Peyer's patch (tissue), 4 donors: ENCODE measurements at regions not wholly inside any gene's neighbourhood (a gene's known extent, or its start where the extent isn't known, plus 50 kb on each side); places are given as distances from the start of the nearest gene placed in this dataset.

Experiments used
- DNase-seq, 3 donors: peaks; one replicate each; pipeline ENCODE4 v3.0.0-alpha.2; 2017 to 2019
- H3K27ac ChIP-seq, 4 donors: fragments of 200-600 bp; sonication (generic); one replicate each; pipeline ENCODE4 v1.5.1; 2016 to 2019
- H3K27me3 ChIP-seq, 2 donors: fragments of 200-600 bp; sonication (generic); one replicate each; pipeline ENCODE4 v1.5.1; 2019
- H3K36me3 ChIP-seq, 3 donors: fragments of 200-600 bp; sonication (generic); one replicate each; pipeline ENCODE4 v1.5.1; 2016 to 2019
- H3K4me1 ChIP-seq, 4 donors: fragments of 200-600 bp; sonication (generic); one replicate each; pipeline ENCODE4 v1.5.1; 2016 to 2019
- H3K4me3 ChIP-seq, 4 donors: fragments of 200-600 bp; sonication (generic); 1 replicate in 3 of 4; 2 replicates in 1 of 4; pipeline ENCODE4 v1.5.1; 2016 to 2019; ENCODE audit warnings: mild to moderate bottlenecking in 1 of 4
- H3K9me3 ChIP-seq, 4 donors: fragments of 200-600 bp; sonication (generic); one replicate each; pipeline ENCODE4 v1.5.1; 2016 to 2019; ENCODE audit warnings: mild to moderate bottlenecking in 1 of 4
- CTCF ChIP-seq, 6 experiments: fragments of 450-650 bp in 4 of 6; fragments of 200-600 bp in 2 of 6; sonication (generic) in 1 of 6; IDR thresholded peaks; one replicate each; pipeline ENCODE4 v1.5.1; 2017 to 2019; ENCODE audit warnings: antibody characterized with exemption in 6 of 6, mild to moderate bottlenecking in 3 of 6, moderate library complexity in 1 of 6
- POLR2A ChIP-seq, 2 donors: fragments of 450-650 bp; IDR thresholded peaks; one replicate each; pipeline ENCODE4 v1.5.1; 2017; ENCODE audit warnings: antibody characterized with exemption in 2 of 2, mild to moderate bottlenecking in 2 of 2, moderate library complexity in 2 of 2

- DNase-seq: no peak
- Histone ChIP-seq H3K36me3 (no peaks in the 10 kb centered on the region), H3K27ac (no peak overlapping the region), H3K27me3 (no peaks in the 10 kb centered on the region), H3K4me1 (no peaks in the 10 kb centered on the region), H3K9me3 (no peaks in the 10 kb centered on the region), H3K4me3 (no peak overlapping the region)
- no peak for TF ChIP-seq POLR2A (IDR thresholded peaks at IDR 0.05)
Observed at GRCh38 chr3:148307443-148307843, 390.3 kb upstream of the AGTR1 start.

- no peak overlapping the region for H3K4me3 ChIP-seq
- no peaks in the 10 kb centered on the region for H3K36me3 ChIP-seq
- TF ChIP-seq POLR2A (IDR thresholded peaks at IDR 0.05) (no peak), CTCF (IDR thresholded peaks at IDR 0.05) (peak in 4 of 6 experiments; percentile 23 to 30 (median 27))
- no peak for DNase-seq
- no peaks in the 10 kb centered on the region for H3K9me3 ChIP-seq
- H3K27ac ChIP-seq: no peak overlapping the region
- no peaks in the 10 kb centered on the region for H3K4me1 ChIP-seq
- no peaks in the 10 kb centered on the region for H3K27me3 ChIP-seq
Observed at GRCh38 chr3:148309390-148310035, 388.2 kb upstream of the AGTR1 start.

- TF ChIP-seq POLR2A (IDR thresholded peaks at IDR 0.05): no peak
- no peak for TF ChIP-seq CTCF (IDR thresholded peaks at IDR 0.05)
- Histone ChIP-seq H3K4me3 (no peak overlapping the region), H3K9me3 (no peaks in the 10 kb centered on the region), H3K27me3 (no peaks in the 10 kb centered on the region), H3K27ac (no peak overlapping the region), H3K4me1 (no peaks in the 10 kb centered on the region), H3K36me3 (no peaks in the 10 kb centered on the region)
- no peak for DNase-seq
Observed at GRCh38 chr3:148315756-148316155, 381.9 kb upstream of the AGTR1 start.

GRCh38 chr3:148318240-148318639 lies 379.5 kb upstream of the AGTR1 start:
- no peak overlapping the region for H3K27ac ChIP-seq
- TF ChIP-seq CTCF (IDR thresholded peaks at IDR 0.05): no peak
- TF ChIP-seq POLR2A (IDR thresholded peaks at IDR 0.05): no peak
- H3K36me3 ChIP-seq: no peaks in the 10 kb centered on the region
- H3K27me3 ChIP-seq: no peaks in the 10 kb centered on the region
- H3K9me3 ChIP-seq: no peaks in the 10 kb centered on the region
- no peak for DNase-seq
- no peaks in the 10 kb centered on the region for H3K4me1 ChIP-seq
- H3K4me3 ChIP-seq: no peak overlapping the region

GRCh38 chr3:148319161-148319915 lies 378.4 kb upstream of the AGTR1 start:
- no peaks in the 10 kb centered on the region for H3K4me1 ChIP-seq
- TF ChIP-seq CTCF (IDR thresholded peaks at IDR 0.05) (no peak), POLR2A (IDR thresholded peaks at IDR 0.05) (no peak)
- no peaks in the 10 kb centered on the region for H3K36me3 ChIP-seq
- H3K27me3 ChIP-seq: no peaks in the 10 kb centered on the region
- no peak overlapping the region for H3K27ac ChIP-seq
- H3K4me3 ChIP-seq: no peak overlapping the region
- no peak for DNase-seq
- no peaks in the 10 kb centered on the region for H3K9me3 ChIP-seq

- TF ChIP-seq CTCF (IDR thresholded peaks at IDR 0.05) (no peak), POLR2A (IDR thresholded peaks at IDR 0.05) (no peak)
Observed at GRCh38 chr3:148319960-148320359, 377.7 kb upstream of the AGTR1 start.

More at GRCh38 chr3:148319960-148320359, 377.7 kb upstream of the AGTR1 start:
- Histone ChIP-seq H3K27ac (no peak overlapping the region), H3K9me3 (no peaks in the 10 kb centered on the region), H3K36me3 (no peaks in the 10 kb centered on the region), H3K4me3 (no peak overlapping the region), H3K4me1 (no peaks in the 10 kb centered on the region), H3K27me3 (no peaks in the 10 kb centered on the region)
- DNase-seq: no peak
